GM12874 (cell line): ENCODE measurements at regions not wholly inside any gene's neighbourhood (a gene's known extent, or its start where the extent isn't known, plus 50 kb on each side); places are given as distances from the start of the nearest gene placed in this dataset.

Experiments
- TF ChIP-seq, protein P1 (sequence below): IDR thresholded peaks from 2 replicates; pipeline ENCODE4 v1.5.1; 2011; ENCODE audit warnings: low read depth, mild to moderate bottlenecking, control low read depth, low read length, moderate library complexity; ENCODE audit not compliant: insufficient read depth

DNA sequence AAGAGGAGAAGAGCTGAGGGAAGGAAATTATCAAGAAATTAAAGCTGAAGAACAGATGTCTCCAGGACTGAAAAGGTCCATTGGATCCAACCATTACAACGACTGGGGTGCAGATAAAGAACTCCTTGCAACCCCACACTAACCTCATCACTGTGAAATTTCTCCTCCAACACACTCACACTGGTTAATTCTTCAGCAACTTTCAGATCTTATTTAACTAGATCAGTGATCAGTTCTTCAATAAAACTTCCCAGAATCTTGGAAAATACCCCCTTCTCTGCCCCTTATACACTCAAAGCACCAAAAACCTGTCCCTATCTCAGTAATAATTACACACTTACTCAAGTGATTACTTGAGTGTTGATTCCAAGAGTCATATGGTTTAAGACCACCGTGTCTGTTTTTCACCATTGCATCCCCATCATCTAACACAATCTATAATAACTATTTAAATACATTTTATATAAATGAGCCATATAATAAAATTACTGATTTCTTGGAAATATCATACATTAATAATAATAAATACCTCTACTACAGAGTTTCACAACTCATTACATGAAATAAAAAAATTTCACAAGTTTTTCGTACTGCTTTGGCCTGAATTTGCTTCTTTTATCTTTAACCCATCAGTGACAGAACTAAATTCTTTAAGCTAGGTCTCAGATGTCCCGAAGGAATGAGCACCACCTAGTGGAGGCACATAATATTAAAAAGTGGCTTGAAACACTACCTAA is 123.7 kb downstream of the MPP7 start:
- TF ChIP-seq, protein P1, sequence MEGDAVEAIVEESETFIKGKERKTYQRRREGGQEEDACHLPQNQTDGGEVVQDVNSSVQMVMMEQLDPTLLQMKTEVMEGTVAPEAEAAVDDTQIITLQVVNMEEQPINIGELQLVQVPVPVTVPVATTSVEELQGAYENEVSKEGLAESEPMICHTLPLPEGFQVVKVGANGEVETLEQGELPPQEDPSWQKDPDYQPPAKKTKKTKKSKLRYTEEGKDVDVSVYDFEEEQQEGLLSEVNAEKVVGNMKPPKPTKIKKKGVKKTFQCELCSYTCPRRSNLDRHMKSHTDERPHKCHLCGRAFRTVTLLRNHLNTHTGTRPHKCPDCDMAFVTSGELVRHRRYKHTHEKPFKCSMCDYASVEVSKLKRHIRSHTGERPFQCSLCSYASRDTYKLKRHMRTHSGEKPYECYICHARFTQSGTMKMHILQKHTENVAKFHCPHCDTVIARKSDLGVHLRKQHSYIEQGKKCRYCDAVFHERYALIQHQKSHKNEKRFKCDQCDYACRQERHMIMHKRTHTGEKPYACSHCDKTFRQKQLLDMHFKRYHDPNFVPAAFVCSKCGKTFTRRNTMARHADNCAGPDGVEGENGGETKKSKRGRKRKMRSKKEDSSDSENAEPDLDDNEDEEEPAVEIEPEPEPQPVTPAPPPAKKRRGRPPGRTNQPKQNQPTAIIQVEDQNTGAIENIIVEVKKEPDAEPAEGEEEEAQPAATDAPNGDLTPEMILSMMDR = peak; percentile 44

DNA sequence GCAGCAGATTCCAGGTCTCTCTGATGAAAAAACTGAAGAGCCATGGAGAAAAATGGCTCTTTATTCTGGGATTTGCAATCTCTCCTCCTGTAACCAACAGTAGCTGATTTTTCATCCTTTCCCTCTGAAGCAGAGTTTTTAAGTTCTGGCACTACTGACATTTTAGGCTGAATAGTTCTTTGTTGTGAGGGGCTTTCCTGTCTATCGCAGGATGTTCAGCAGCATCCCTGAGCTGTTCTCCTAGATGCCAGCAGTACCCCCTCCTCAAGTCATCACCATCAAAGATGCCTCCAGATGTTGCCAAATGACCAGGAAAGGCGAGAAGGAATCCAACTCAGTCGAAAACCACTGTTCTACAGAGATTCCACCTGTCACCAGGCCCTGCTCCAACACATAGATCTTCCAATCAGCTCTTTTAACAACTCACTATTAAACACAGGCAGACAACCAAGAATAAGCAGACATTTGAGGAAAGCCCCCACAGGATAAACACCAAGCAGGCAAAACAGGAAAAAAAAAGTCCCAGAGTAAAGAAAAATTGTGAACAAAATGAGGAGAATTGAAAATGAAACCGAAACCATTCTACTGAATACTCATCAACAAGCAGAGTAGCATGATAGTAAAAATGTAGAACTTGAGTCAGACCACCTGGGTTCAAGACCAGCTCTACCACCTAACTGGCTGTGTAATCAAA is 124.8 kb downstream of the MPP7 start:
- TF ChIP-seq, protein P1 = no peak

DNA sequence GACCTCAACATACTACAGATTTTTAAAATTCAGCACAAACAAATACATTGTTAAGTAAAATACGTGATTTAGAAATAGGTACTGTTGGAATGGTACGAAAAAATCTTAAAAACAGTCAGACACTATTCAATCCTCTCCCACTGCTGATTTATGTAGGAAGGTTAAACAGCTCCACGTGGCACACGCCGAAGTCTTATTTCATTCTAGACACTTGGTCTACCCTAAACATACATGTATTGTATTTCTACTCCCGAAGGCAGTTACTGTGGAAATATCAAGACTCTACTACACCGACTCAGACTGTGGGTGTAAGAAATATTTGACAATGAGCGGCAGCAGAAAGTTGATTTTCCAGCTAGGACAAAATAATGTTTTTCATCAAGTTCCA is 130.6 kb downstream of the MPP7 start:
- TF ChIP-seq, protein P1 = no peak

DNA sequence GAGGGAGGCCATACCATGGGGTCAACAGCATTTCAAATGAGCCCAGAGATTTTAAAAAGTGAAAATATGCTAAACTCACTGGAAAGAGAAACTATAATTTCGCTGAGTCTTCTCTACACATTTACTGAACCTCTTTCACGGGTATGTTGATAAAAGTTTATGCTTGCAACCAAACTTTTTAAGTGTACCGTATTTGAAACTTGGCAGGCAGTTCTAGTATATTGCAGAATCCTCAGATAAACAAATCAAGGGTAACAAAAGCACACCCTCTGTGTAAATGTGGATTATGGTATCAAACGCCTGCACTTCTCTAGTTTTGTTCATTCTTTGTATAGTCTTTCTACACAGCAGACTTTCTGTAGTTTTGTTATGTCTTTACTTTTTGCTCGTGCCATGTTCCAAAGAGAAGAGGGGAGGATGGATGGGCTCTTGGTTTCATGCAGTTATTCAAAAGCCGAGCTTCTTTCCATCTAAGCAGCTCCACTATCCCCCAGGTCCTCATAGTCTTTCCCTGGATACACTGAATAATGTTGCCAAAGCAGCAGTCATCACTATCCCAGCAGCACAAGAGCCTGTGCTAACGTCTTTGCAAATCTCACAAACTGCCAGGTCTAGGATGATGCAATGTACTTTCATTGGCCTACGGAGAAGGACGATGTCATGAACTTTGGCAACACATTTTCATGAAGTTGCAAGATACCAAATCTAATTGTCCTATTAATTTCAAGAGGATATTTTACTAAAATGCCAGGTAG is 131.2 kb downstream of the MPP7 start:
- TF ChIP-seq, protein P1 = no peak

DNA sequence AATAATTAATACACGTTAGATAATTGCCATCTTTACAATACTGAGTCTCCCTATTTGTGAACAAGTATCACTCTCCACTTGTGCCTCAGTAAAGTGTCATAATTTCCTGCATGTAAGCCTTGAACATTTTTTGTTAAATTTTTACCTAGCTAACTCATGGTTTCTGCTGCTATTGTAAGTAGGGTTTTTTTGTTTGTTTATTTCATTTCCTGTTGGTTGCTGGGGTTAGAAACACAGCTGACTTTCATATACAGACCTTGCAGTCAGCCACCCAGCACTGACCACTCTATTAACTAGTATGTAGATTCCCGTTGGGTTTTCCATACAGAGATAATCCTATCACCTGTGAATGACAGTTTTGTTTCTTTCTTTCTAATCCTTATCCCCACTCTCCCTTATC is 133.3 kb downstream of the MPP7 start:
- TF ChIP-seq, protein P1 = no peak

DNA sequence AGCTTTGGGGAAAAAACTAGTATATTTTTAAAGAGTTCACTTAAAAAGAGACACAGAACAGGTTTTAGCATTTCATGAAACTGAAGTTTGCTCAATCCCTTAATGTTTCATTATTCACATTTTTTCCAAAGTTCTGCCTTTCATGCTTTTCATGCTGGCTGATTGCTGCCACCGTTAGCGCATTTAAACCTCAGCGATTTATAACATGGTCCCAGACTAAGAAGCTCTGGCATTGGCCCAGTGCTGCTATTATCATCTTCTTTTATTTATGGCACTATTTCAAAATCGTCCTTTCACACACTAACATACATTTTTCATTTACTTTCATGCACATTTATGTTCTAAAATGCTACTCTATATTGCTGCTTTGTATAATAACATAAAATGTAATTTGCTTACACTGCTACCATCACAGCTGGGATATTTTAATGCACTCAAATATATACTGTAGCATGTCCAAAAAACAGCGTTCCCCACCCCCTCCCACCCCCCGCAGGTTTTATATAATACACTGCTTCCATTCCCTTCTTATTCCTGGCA is 141.9 kb downstream of the MPP7 start:
- TF ChIP-seq, protein P1 = no peak

DNA sequence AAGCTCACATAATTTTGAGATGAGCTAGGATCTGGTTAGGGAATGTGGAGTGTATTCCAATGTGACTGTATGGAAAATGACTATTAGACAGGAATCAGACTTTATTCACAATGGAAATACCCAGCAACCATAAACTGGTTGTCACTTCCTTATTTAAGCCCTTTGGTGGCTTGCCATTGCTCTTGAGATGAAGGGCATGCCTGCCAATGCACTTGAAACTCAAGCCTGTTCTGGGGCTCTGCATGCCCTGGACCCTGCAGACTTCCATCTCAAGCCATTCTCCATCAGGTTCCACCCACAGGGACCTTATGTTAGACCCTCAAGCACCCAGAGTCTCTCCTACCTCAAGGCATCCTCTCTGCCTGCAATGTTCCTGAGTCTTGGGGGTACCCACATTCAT is 145.5 kb downstream of the MPP7 start:
- TF ChIP-seq, protein P1 = no peak
